ENCODE measurements at regions not wholly inside any gene's neighbourhood (a gene's known extent, or its start where the extent isn't known, plus 50 kb on each side); places are given as distances from the start of the nearest gene placed in this dataset.

DNA sequence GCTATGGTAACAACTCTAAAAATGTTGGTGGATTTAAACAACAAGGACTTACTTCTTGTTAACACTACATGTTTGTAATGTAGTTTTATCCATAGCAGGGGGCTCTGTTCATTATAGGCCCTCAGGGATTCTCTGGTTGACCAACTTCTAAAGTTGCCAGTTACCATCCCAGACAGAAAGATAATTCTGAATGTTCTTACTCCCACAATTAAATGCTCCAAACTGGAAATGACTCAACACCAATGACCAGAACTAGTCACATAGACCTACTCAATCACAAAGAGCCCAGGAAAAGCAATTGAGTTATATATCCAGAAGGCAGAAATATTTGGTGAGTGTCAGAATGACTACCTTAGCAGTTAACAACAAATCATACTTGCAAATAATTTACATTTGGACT lies 199.3 kb upstream of the UMPS start:
- no peaks in the 10 kb centered on the region for H3K36me3 ChIP-seq (ENCODE audit: control insufficient read depth in 4 of 4, insufficient read depth in 3 of 4, low read depth in 1 of 4, low read length in 3 of 4)
- H3K9me3 ChIP-seq (ENCODE audit: control insufficient read depth in 4 of 4, low read length in 3 of 4), result no peaks in the 10 kb centered on the region
- DNase-seq (ENCODE audit: low spot score), result no peak
- H3K9ac ChIP-seq (ENCODE audit: low read depth in 1 of 2, low read length in 2 of 2), result no peak overlapping the region
- H3K4me3 ChIP-seq (ENCODE audit: low read depth in 1 of 3, low read length in 3 of 3), result no peak overlapping the region
- H3K4me1 ChIP-seq (ENCODE audit: control insufficient read depth in 4 of 4, insufficient read depth in 4 of 4, low read length in 3 of 4), result peaks cover 0 to 1% (median 0%) of the 10 kb centered on the region in 4 donors
- H3K27ac ChIP-seq (ENCODE audit: low read depth in 1 of 2, low read length in 2 of 2), result no peak overlapping the region
- TF ChIP-seq NR2F2 (IDR thresholded peaks at IDR 0.05) (no peak), ATF3 (IDR thresholded peaks at IDR 0.05) (no peak), FOXA1 (IDR thresholded peaks at IDR 0.05) (no peak), EGR1 (IDR thresholded peaks at IDR 0.05; ENCODE audit: low read depth in 2 of 2) (no peak), HNF4G (IDR thresholded peaks at IDR 0.05) (no peak)
- no peaks in the 10 kb centered on the region for H3K27me3 ChIP-seq (ENCODE audit: control insufficient read depth in 4 of 4, insufficient read depth in 4 of 4, low read length in 3 of 4)

DNA sequence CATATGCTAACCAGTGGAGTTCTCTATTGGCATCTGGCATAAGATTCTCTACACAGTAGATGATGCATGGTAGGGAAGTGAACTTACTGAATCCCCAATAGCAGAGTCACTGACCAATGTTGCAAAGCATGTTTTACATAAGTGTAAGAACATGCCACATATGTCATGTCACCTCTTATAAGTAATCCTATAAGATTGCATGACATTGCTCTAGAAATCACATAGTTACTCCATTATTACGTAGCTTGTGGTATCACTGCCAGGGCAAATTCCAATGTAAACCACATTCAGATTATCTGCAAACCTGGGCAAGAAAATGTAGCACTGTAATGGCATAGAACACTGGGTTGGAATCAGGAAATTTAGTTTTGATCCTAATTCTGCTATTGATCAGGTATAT lies 198.2 kb upstream of the UMPS start:
- Histone ChIP-seq H3K9me3 (ENCODE audit: control insufficient read depth in 4 of 4, low read length in 3 of 4) (no peaks in the 10 kb centered on the region), H3K27me3 (ENCODE audit: control insufficient read depth in 4 of 4, insufficient read depth in 4 of 4, low read length in 3 of 4) (no peaks in the 10 kb centered on the region), H3K4me3 (ENCODE audit: low read depth in 1 of 3, low read length in 3 of 3) (no peak overlapping the region), H3K9ac (ENCODE audit: low read depth in 1 of 2, low read length in 2 of 2) (no peak overlapping the region), H3K36me3 (ENCODE audit: control insufficient read depth in 4 of 4, insufficient read depth in 3 of 4, low read depth in 1 of 4, low read length in 3 of 4) (no peaks in the 10 kb centered on the region), H3K27ac (ENCODE audit: low read depth in 1 of 2, low read length in 2 of 2) (no peak overlapping the region), H3K4me1 (ENCODE audit: control insufficient read depth in 4 of 4, insufficient read depth in 4 of 4, low read length in 3 of 4) (peaks cover 0 to 1% (median 0%) of the 10 kb centered on the region in 4 donors)
- WGBS, result 96% methylated on average over 1 of the region's 1 CpG
- DNase-seq (ENCODE audit: low spot score), result no peak
- TF ChIP-seq SP1 (IDR thresholded peaks at IDR 0.05) (no peak), ZBTB33 (IDR thresholded peaks at IDR 0.05) (no peak), FOXA1 (IDR thresholded peaks at IDR 0.05) (no peak), YY1 (IDR thresholded peaks at IDR 0.05) (no peak), HNF4G (IDR thresholded peaks at IDR 0.05) (no peak), GABPA (IDR thresholded peaks at IDR 0.05 in 1 of 2, conservative IDR thresholded peaks at IDR 0.05 in 1 of 2) (no peak), REST (IDR thresholded peaks at IDR 0.05) (no peak), RAD21 (IDR thresholded peaks at IDR 0.05) (no peak), FOXA2 (IDR thresholded peaks at IDR 0.05) (no peak), NR2F2 (IDR thresholded peaks at IDR 0.05) (no peak), JUND (IDR thresholded peaks at IDR 0.05) (no peak), EGR1 (IDR thresholded peaks at IDR 0.05; ENCODE audit: low read depth in 2 of 2) (no peak), HNF4A (conservative IDR thresholded peaks at IDR 0.05) (no peak), ATF3 (IDR thresholded peaks at IDR 0.05) (no peak), CTCF (IDR thresholded peaks at IDR 0.05; ENCODE audit: low read depth, low read length, missing input control) (no peak), RXRA (IDR thresholded peaks at IDR 0.05) (no peak)
- TF ChIP-seq, protein P1, sequence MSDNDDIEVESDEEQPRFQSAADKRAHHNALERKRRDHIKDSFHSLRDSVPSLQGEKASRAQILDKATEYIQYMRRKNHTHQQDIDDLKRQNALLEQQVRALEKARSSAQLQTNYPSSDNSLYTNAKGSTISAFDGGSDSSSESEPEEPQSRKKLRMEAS (IDR thresholded peaks at IDR 0.05), result no peak

Data from liver (tissue), 8 donors.